Dedifferentiated amniotic fluid mesenchymal stem cell (primary cell): ENCODE measurements at regions not wholly inside any gene's neighbourhood (a gene's known extent, or its start where the extent isn't known, plus 50 kb on each side); places are given as distances from the start of the nearest gene placed in this dataset.
A peak's percentile ranks its signal among the peaks of the same experiment; 100 is the strongest.

ENCODE experiments used
- DNase-seq: peaks from one replicate; pipeline ENCODE4 v3.0.0-alpha.2; 2016; ENCODE audit errors: extremely low spot score

DNA sequence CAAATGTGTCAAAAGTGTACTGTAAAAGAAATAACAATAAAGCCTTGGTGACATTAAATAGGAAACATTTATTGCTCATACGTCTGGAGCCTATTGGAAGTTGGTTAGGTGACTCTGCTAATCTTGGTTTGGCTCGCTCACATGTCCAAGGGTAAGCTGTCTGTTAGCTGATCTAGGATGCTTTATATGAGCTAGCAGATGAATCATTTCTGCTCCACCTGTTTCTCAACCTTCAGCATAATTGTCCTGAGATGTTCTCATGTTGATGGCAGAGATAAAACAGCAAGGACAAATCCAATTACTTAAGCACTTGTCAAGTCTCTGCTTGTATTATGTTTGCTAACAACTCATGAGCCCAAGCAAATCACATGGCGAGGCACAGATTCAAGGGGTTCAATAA, 56.0 kb upstream of the CD53 start:
- DNase-seq = no peak

DNA sequence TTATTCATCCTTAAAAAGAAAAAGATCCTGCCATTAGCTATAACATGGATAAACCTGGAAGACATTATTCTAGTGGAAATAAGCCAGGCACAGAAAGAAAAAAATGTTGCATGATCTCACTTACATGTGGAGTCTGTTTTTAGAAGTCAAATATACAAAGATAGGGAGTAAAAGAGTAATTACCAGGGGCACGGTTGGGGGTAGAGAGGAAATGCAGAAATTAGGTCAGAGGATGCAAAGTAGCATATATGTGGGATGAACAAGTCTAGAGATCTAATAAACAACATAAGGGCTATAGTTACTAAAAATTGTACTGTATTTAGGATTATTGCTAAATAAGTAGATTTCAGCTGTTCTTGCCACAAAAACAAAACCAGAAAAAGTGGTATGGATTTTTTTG, 61.4 kb upstream of the CD53 start:
- no peak for DNase-seq

DNA sequence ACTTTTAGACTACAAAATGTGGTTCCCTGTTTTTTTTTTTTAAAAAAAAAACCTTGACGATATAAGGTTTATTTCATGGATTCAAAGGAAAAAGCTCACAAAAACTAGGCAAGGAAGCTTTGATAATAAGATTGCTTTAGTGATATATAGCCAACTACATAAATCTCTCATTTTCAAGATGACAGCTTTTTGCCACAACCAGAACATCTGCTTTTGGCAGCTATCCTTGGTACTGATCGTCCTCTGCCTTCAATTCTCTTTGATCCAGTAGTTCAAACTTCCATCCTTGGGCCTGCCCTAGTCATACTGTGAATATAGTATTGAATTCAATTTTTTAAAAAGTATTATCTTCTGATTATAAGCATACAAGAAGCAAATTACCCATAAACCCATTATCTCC, 72.9 kb upstream of the CD53 start:
- no peak for DNase-seq

DNA sequence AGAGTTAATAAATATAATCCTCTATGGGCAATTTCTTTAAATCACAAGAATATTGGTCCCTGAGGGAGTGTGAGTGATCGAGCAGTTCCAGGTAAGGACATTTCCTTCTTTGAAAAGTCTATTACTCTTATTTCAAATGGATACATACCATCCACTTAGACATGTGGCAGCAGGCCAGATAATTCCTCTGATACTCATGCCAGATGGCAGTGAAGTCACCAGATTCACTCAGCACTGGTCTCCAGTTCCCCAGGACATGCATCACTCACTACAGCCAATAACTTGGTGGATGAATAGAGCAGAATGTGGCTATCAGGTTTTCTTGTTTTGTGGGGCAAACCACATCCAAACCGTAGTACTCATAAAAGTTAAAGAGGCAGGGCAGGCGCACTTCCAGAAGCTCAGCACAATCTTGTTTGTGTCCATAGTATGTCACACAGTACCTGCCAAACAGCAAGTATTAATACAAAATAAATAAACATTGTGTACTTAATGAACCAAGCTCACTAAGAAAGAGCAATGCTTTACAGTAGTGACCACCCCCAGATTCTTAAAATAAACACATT, 74.2 kb upstream of the CD53 start:
- DNase-seq = no peak

DNA sequence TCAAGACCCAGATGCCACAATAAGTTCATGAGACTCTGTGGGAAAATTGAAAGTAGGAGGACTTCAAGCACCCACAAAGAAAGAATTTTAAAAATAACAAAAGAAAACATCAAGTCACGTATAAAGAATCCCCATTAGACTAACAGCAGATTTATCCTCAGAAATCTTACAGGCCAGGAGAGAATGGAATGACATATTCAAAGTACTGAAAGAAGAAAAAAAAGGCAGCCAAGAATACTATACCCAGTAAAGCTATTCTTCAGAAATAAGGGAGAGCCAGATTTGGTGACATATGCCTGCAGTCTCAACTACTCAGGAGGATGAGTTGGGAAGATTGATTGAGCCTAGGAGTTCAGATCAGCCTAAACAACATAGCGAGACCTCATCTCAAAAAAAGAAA, 84.3 kb upstream of the CD53 start:
- no peak for DNase-seq

DNA sequence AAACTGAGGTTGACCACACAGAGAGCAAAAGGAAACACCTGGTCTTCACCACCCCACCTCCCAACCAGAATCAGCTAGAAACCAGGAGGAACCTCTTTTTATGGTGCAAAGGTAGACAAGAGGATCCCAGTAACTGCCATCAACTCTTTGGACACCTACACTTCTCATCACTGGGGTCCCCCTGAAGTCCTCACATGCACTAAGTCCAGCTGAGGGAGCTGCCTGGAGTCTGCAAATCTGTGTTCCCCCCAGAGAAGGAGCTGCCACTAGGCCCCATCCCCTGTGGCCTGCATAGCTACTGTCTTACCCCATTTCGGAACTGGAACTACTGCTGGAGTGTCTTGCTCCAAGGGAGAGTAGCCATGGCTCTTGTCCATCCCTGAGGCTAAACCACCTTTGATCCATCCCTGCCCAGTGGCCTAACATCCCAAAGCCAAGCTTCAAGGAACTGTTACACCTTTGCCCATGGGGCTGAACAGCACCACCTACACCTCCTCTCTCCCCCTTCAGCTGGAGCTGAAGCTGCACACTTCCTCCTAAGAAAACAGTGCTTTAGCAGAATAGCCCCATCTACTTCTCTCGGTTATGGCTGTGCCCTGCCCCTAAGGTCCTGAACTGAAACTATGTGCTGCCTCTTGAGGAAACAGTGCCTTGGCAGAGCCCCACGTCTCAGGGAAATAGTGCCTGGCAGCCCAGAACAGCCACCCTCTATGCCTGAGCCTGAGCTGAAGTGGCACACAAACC, 85.4 kb upstream of the CD53 start:
- no peak for DNase-seq

DNA sequence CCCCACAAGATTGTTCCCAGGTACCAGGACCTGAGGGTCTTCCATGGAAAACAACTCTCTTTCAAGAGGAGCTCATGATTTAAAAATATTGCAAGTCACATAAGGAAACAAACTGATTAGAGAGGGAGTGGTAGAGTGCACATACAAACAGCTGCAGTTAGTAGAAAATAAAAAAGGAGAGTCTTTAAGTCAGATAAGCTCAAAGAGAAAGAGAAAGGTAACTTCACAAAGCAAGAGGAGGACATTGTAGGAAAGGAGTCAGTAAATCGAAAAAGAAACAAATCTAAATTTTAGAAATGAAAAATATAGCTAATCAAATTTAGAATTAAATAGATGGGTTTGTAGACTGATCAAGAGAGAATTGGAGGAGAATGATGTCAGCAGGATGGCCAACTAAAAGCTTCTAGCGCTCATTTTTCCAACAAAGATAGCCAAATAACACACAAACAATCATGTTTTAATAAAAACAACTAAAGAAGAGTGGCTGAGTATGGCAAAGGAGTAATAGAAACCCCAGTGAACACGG, 86.1 kb upstream of the CD53 start:
- DNase-seq = no peak

DNA sequence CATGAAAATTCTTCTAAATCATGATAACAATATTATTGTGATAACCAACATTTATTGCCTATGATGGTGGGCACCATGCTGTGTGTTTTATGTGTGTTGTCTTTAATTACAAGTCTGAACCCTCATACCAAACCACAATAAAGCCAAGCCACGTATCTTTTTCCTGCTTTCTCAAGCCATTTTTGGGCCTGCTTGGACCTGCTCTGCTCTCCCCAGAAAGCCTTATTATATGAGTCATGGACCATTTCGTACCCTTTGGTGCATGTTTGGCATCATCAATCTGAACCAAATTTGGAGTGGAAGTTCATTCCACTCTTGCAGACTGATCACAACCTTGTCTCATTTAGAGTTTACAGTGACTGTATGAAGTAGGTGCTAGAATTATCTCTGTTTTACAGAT, 87.3 kb upstream of the CD53 start:
- no peak for DNase-seq

DNA sequence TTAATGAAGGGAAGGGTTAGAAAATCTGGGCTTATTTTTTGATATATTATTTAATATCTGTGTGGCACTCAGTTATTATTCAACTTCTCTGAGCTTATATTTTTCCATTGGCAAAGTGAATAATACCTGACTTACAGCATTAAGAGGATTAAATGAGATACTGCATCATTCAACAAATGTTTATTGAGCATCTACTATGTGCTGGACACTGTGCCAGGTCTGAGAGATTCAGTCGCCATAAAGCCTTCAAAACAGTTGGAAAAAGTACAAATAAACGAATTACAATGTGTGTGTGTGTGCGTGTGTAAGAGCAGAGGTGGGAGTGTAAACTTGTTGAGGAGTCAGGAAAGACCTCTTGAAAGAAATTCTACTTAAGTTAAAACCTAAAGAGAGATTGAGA, 87.9 kb upstream of the CD53 start:
- DNase-seq = no peak

DNA sequence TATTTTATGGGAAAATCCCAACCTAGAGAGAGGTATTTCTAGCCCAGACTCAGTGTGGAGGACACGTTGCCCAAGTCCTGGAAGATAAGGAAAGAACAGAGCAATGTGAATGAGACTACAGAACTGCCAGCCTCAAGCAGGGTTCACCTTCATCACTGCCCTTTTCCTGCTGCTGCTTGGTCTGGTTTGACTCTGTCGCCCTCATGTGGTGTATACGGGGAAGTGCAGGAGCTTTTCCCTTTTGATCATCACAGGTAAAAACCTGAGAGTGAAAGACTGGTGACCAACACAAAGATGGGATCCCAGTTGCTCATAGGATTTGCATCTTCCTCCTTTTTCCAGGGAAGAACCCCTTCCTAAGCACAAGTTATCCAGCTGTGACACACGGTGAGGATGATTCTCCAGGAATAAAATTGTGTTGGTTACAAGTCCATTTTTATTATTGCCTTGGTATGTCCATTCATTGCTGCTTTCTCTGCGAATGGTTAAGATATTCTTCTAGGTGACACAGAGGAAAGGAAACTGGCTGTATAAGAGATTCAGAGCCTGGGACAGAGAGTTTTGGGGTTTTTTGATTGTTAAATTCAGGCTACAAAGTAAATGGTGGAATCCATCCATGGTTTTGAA, 89.5 kb upstream of the CD53 start:
- DNase-seq = peak; percentile 39

DNA sequence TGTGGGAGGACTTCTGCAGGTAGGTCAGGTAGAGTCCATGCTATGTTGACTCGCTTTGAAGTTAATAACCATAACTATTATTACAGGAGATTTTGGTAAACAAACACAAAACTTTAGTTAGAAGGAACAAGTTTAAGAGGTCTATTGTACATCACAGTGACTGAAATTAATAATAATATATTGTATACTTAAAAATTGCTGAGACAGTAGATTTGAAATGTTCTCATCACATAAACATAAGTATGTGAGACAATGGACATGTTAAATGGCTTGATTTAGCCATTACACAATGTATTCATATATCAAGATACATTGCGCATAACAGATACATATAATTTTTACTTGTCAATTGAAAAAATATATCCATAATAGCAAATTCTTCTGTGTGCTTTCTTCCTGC, 91.4 kb upstream of the CD53 start:
- DNase-seq = no peak

DNA sequence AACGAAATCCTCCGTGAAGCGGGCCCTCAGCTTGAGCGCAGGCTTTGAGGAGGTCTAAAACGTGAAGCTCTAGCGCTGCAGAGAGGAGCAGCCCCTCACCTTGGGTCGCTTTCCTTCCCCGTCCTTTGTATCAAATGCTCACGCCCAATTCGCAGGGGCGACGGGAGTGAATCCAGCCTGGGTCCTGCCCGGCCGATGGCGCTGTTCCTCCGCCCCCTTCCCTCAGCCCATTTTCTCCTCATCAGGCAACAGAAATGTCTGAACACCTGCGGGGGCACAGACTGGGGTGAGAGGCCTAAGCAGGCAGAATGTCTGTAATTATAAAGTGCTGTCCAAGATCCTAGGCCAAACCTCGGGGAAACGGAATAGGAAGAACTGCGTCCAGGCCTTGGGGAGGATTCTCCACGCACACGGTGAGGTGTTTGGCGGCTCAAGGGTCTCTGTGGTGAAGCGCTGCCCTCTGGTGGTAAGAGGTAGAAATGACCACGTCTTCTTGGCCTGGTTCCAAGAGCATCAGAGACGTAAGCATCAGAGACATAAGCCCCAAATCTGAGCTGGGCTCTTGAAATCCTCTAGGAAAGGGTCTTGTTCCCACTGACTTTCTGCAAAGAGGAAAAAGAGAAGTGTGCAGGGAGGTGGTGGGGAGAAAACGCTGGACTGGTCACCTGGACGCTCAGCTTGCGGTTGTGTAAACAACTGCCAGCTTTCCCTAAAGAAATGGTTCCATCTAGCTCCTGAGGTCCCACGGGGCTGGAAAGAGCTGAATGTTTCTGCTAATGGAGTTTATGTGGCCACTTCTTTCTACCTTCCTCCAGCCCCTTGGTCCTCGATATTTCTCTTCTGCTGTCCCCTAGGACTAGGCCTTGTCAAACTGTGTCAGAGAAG, 92.1 kb upstream of the CD53 start:
- DNase-seq = peak; percentile 23

DNA sequence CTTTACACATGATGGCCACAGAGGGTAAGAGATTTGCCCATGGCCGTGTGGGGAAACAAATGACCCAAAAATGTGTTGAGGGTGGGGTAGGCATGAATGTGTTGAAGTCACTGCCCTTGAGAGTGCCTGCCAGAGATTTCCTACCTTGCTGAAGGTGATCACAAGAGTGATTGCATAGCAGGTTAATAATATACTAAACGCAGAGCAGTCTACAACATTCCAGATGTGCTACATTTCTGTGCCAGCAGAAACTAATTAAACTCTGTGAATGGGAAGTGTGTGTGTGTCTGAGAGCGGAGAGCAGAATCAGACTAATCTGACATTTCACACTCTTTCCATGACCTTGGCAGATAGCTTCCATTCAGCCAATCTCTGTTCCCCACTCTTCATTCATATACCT, 93.3 kb upstream of the CD53 start:
- no peak for DNase-seq

DNA sequence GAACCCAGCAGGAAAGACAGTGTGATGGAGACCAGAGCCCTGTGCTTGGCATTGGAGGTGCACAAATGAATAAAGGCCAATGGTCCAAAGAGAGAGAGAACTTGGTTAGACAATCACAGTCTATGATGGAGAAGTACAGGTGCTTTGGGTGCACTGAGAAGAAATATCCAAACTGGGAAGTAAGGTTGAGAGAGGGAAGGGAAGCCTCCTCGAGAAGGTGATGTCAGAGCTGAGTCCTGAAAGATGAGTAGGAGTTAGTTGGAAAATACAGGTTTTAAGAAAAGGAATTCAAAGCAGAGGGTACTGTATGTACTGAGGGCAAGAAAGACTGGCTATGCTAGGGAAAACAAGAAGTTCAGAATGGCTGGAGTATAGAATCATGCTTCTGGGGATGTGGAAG, 94.1 kb upstream of the CD53 start:
- no peak for DNase-seq

DNA sequence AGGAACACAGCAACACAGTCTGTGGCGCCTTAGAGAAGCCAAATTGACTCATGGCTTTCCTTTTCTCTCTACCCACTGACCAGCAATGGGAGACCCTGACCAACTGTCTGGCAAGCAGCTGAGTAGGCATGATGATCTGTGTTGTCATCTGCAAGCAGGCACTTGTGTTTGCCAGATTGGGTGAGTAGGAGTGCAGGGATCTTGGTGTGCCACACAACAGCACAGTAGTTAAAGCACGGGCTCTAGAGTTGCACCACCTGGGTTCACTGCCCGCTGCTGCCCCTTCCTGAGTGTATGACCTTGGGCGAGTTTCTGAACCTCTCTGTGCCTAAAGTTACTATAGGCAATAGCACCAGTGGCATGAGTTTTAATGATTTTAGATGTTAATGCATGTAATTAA, 95.7 kb upstream of the CD53 start:
- DNase-seq = no peak

DNA sequence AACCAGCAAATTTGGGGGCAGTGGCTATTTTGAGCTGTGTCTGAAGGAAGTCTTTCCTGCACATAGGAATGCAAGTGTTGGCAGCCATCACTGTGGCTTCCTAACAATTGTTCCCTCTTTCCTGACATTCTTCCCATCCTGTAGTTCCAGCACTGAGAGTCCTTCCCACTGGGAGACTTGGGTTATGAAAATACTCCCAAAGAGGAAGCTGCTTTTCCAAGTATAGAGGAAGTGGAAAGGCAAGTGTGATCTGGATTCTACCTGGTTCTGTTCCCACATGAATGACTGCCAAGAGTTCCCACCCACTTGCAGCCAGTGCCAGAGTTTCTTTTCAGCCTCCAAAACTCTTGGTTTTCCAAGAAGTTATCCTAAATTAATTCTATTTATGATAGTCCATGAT, 98.5 kb upstream of the CD53 start:
- DNase-seq = no peak

DNA sequence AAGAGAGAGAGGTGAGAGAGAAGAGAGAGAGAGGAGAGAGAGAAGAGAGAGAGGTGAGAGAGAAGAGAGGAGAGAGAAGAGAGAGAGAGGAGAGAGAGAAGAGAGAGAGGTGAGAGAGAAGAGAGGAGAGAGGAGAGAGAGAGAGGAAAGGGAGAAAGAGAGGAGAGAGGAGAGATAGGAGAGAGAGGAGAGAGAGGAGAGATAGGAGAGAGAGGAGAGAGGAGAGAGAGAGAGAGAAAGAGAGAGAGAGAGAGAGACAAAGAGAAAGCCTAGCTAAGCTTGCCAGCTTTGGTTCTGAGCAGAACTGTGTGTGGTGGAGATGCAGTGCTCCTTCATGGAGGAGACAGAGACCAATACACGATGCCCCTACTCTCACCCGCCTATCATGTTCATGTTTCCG, 99.1 kb upstream of the KCNA3 start:
- no peak for DNase-seq

DNA sequence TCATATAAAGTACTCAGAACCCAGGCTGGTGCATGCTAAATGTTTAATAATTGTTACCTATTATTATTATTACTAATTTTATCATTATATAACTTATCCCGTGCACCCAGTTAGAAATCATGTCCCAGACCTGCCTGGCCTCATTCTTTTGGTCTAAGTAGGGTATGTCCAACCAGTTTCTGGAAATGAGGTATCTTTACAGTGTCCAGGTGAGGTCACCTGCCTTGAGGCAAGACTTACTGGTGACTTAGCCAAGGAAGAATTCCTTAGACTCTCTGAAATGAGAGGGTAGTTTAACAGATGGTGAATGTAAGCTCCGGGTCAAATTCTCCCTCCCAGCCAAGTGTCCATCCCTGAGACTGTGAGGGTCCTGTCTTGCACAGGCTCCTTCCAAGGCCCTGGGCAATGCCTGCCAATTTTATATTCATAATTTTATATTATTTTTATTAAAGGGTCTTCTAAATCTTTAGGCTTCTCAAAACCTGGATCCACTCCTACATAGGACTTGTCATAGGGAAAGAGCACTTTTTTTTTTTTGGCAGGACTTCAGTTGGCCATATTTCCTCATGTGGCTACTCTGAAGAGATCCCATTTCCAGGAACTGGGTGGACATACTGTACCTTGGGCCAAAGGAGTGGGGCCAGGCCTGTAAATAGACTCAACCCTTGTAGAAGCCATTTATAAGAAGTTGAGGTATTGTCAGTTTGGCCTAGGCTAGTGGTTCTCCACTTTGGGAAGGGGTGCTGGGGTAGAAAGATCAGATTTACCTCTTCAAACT, 96.7 kb upstream of the KCNA3 start:
- DNase-seq = no peak

DNA sequence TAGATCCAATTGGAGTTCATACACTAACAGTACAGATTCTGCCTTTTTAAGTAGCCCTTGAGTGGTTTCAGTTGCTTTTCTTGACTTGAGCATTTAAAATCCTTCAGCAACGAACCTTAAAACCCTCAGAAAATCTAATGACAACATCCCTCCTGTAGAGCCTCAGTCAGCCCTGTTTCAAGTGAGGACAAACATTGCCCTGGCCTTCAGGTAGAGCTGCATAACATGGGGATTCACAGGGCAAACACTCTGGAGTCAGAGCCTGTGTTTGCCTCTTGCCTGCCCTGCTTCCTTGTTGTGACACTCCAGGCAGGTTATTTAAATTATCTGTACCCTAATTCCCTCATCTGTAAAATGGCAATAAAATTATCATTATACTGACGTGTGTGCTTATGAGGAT, 96.1 kb upstream of the KCNA3 start:
- no peak for DNase-seq

DNA sequence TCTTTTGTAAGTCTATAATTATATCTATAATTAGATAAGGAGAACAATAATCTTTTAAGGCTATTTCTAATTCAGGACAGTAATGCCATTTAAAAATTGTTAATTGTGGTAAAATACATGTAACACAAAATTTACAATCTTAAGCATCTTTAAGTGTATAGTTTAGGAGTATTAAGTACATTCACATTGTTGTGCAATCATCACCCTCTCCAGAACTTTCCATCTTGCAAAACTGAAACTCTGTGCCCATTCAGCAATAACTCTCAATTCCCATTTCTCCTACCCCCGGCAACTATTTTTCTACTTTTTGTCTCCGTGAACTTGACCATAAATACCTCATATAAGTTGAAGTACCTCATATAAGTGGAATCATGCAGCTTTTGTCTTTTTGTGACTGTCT, 93.9 kb upstream of the KCNA3 start:
- DNase-seq = no peak

DNA sequence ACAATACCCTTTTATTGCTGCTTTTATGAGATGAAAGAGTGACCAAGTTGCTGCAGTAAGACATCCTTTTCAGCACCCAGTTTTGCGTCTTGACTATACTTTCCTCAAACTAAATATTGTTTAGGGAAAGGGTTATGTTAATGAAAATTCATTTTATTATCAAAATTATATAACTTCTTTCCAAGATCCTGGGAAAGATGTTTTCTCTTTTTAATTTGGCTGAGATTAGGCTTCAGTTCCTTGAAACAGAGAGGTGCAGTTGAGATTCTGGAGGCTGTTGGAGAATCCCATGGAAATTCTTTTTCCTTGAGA, 91.6 kb upstream of the KCNA3 start:
- no peak for DNase-seq
